ENCODE measurements at regions not wholly inside any gene's neighbourhood (a gene's known extent, or its start where the extent isn't known, plus 50 kb on each side); places are given as distances from the start of the nearest gene placed in this dataset.

GRCh38 chr5:72651109-72651508 is 143.9 kb upstream of the ZNF366 start:
- TF ChIP-seq CTCF (IDR thresholded peaks at IDR 0.05) (no peak), POLR2A (IDR thresholded peaks at IDR 0.05) (no peak)

All from thyroid gland (tissue), 4 donors.